Mesenchymal stem cell (in vitro differentiated cells and primary cell): ENCODE measurements at regions not wholly inside any gene's neighbourhood (a gene's known extent, or its start where the extent isn't known, plus 50 kb on each side); places are given as distances from the start of the nearest gene placed in this dataset.
A peak's percentile ranks its signal among the peaks of the same experiment; 100 is the strongest.

Source experiments
- DNase-seq: peaks from one replicate; pipeline ENCODE4 v3.0.0-alpha.2; 2013
- H2AFZ ChIP-seq: one replicate; pipeline ENCODE4 v1.6.1; 2013; ENCODE audit warnings: low read depth, mild to moderate bottlenecking, control low read depth, inconsistent platforms, low read length, moderate library complexity
- H2AK5ac ChIP-seq: 2 replicates; pipeline ENCODE4 v1.6.1; 2013; ENCODE audit warnings: low read length, moderate library complexity, mild to moderate bottlenecking, inconsistent platforms; ENCODE audit not compliant: severe bottlenecking
- H2BK120ac ChIP-seq: one replicate; pipeline ENCODE4 v1.6.1; 2013; ENCODE audit warnings: low read depth, mild to moderate bottlenecking, inconsistent platforms, low read length, moderate library complexity
- H2BK12ac ChIP-seq, 2 experiments: one replicate each; pipeline ENCODE4 v1.6.1; 2013; ENCODE audit warnings: inconsistent platforms in 2 of 2, low read length in 2 of 2, mild to moderate bottlenecking in 2 of 2, moderate library complexity in 2 of 2, control low read depth in 1 of 2
- H2BK15ac ChIP-seq: one replicate; pipeline ENCODE4 v1.6.1; 2013; ENCODE audit warnings: mild to moderate bottlenecking, low read depth, inconsistent platforms; ENCODE audit not compliant: poor library complexity, severe bottlenecking
- H2BK5ac ChIP-seq: 2 replicates; pipeline ENCODE4 v1.6.1; 2013; ENCODE audit warnings: low read depth, mild to moderate bottlenecking, low read length, control low read depth, inconsistent platforms; ENCODE audit not compliant: poor library complexity, severe bottlenecking
- H3K14ac ChIP-seq, 2 experiments: one replicate each; pipeline ENCODE4 v1.6.1; 2013; ENCODE audit warnings: inconsistent platforms in 2 of 2, low read length in 2 of 2, control low read depth in 1 of 2, mild to moderate bottlenecking in 1 of 2, moderate library complexity in 1 of 2
- H3K18ac ChIP-seq, 2 experiments: one replicate each; pipeline ENCODE4 v1.6.1; 2013; ENCODE audit warnings: inconsistent platforms in 2 of 2, low read length in 2 of 2, control low read depth in 1 of 2, low read depth in 1 of 2, mild to moderate bottlenecking in 1 of 2
- H3K23ac ChIP-seq, 2 experiments: one replicate each; pipeline ENCODE4 v1.6.1; 2013; ENCODE audit warnings: inconsistent platforms in 2 of 2, low read length in 2 of 2, mild to moderate bottlenecking in 2 of 2, moderate library complexity in 2 of 2, control low read depth in 1 of 2
- H3K27ac ChIP-seq: 2 replicates; pipeline ENCODE4 v1.5.1; 2013; ENCODE audit warnings: mild to moderate bottlenecking, moderate library complexity, low read length, control low read depth, inconsistent platforms; ENCODE audit not compliant: poor library complexity, severe bottlenecking
- H3K27me3 ChIP-seq, 2 experiments: 2 replicates each; pipeline versions ENCODE4 v1.6.1 to v1.7.0; 2013; ENCODE audit warnings: low read length in 2 of 2, mild to moderate bottlenecking in 2 of 2, moderate library complexity in 2 of 2, control low read depth in 1 of 2, inconsistent platforms in 1 of 2; ENCODE audit not compliant: control insufficient read depth in 1 of 2, insufficient read depth in 1 of 2
- H3K36me3 ChIP-seq, 2 experiments: 2 replicates each; pipeline versions ENCODE4 v1.6.1 to v1.7.0; 2013; ENCODE audit warnings: low read length in 2 of 2, control low read depth in 1 of 2, inconsistent platforms in 1 of 2, low read depth in 1 of 2, mild to moderate bottlenecking in 1 of 2; ENCODE audit not compliant: insufficient read depth in 2 of 2, control insufficient read depth in 1 of 2
- H3K4ac ChIP-seq, 2 experiments: one replicate each; pipeline ENCODE4 v1.6.1; 2013; ENCODE audit warnings: inconsistent platforms in 2 of 2, low read length in 2 of 2, mild to moderate bottlenecking in 2 of 2, moderate library complexity in 2 of 2, control low read depth in 1 of 2, low read depth in 1 of 2
- H3K4me1 ChIP-seq: 2 replicates; pipeline ENCODE4 v1.6.1; 2013; ENCODE audit warnings: low read depth, low read length, control low read depth; ENCODE audit not compliant: control insufficient read depth, insufficient read depth
- H3K4me2 ChIP-seq: 2 replicates; pipeline ENCODE4 v1.6.1; 2013; ENCODE audit warnings: low read length, mild to moderate bottlenecking, inconsistent platforms; ENCODE audit not compliant: poor library complexity, severe bottlenecking
- H3K4me3 ChIP-seq, 2 experiments: 2 replicates each; pipeline versions ENCODE4 v1.5.1 to v1.7.0; 2013; ENCODE audit warnings: low read length in 2 of 2, mild to moderate bottlenecking in 2 of 2, control low read depth in 1 of 2, low read depth in 1 of 2; ENCODE audit not compliant: insufficient read depth in 1 of 2
- H3K79me1 ChIP-seq: replicated peaks from 2 replicates; pipeline ENCODE4 v1.6.1; 2013; ENCODE audit warnings: mild to moderate bottlenecking, control low read depth, low read length, inconsistent platforms; ENCODE audit not compliant: poor library complexity, severe bottlenecking
- H3K9ac ChIP-seq: 2 replicates; pipeline ENCODE4 v1.7.0; 2013; ENCODE audit warnings: mild to moderate bottlenecking, low read length, moderate library complexity
- H3K9me3 ChIP-seq: 2 replicates; pipeline ENCODE4 v1.7.0; 2013; ENCODE audit warnings: mild to moderate bottlenecking, low read length; ENCODE audit not compliant: control insufficient read depth
- H4K8ac ChIP-seq: one replicate; pipeline ENCODE4 v1.6.1; 2013; ENCODE audit warnings: inconsistent platforms, mild to moderate bottlenecking, low read length, moderate library complexity
- H4K91ac ChIP-seq: one replicate; pipeline ENCODE4 v1.6.1; 2013; ENCODE audit warnings: mild to moderate bottlenecking, low read length, inconsistent platforms
- WGBS: methylation state at CpG from one replicate; pipeline ENCODE4 v1.1.7; 2013; ENCODE audit warnings: mixed read lengths; 5-methylcytosine and 5-hydroxymethylcytosine counted together

- no peak overlapping the region for H3K18ac ChIP-seq
- no peak overlapping the region for H3K27ac ChIP-seq
- no peaks in the 10 kb centered on the region for H3K9me3 ChIP-seq
- no peaks in the 10 kb centered on the region for H3K4me1 ChIP-seq
- no peak overlapping the region for H2BK12ac ChIP-seq
- no peak overlapping the region for H2AK5ac ChIP-seq
- H2BK5ac ChIP-seq, result no peak overlapping the region
- H2BK120ac ChIP-seq, result no peak overlapping the region
- H3K4me3 ChIP-seq, result no peak overlapping the region
- H3K4ac ChIP-seq, result no peak overlapping the region
- H2AFZ ChIP-seq, result no peak overlapping the region
- no peak for DNase-seq
- no peak overlapping the region for H3K23ac ChIP-seq
- no peak overlapping the region for H3K4me2 ChIP-seq
- no peaks in the 10 kb centered on the region for H3K36me3 ChIP-seq
- no peak overlapping the region for H2BK15ac ChIP-seq
- H3K27me3 ChIP-seq, result no peaks in the 10 kb centered on the region
- no peak overlapping the region for H3K14ac ChIP-seq
- no peak overlapping the region for H4K8ac ChIP-seq
- no peak overlapping the region for H3K9ac ChIP-seq
- H3K79me1 ChIP-seq, result no peaks in the 10 kb centered on the region
- no peak overlapping the region for H4K91ac ChIP-seq
These were observed 269.3 kb upstream of the UBE2E2 start for GRCh38 chr3:22933841-22934116.

GRCh38 chr3:22935040-22935439, 268.1 kb upstream of the UBE2E2 start:
- H2BK5ac ChIP-seq, result no peak overlapping the region
- H3K36me3 ChIP-seq, result no peaks in the 10 kb centered on the region
- H3K9ac ChIP-seq, result no peak overlapping the region
- no peaks in the 10 kb centered on the region for H3K79me1 ChIP-seq
- no peak overlapping the region for H2BK12ac ChIP-seq
- DNase-seq, result no peak
- no peak overlapping the region for H3K23ac ChIP-seq
- WGBS, result no CpG with 5 or more reads among the region's 2 CpGs
- no peak overlapping the region for H3K4me3 ChIP-seq
- no peak overlapping the region for H3K4ac ChIP-seq
- H3K18ac ChIP-seq, result no peak overlapping the region
- H2AK5ac ChIP-seq, result no peak overlapping the region
- no peaks in the 10 kb centered on the region for H3K9me3 ChIP-seq
- H3K27me3 ChIP-seq, result no peaks in the 10 kb centered on the region
- H3K4me1 ChIP-seq, result no peaks in the 10 kb centered on the region
- no peak overlapping the region for H2AFZ ChIP-seq
- H3K27ac ChIP-seq, result no peak overlapping the region
- H3K14ac ChIP-seq, result no peak overlapping the region
- no peak overlapping the region for H2BK15ac ChIP-seq
- no peak overlapping the region for H4K8ac ChIP-seq
- H4K91ac ChIP-seq, result no peak overlapping the region
- no peak overlapping the region for H2BK120ac ChIP-seq
- H3K4me2 ChIP-seq, result no peak overlapping the region

DNA sequence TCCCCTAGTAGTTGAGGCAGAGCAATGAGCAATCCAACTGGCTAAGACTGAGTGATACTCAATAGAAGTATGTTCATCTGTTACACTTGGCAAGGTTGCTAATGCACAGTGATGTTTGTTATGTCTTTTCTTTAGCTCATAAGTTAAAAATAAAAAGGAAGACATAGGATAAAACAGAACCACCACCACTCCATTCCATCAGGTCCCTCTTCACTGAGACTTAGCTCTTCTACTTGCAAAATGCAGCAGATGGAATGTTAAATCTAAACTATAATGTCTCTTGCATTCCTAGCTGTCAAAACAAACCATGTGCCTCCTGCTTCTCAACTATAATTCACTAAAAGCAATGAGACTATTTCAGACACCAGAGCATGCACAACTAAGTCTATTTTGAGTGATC, 265.6 kb upstream of the UBE2E2 start:
- Histone ChIP-seq H2BK15ac (no peak overlapping the region), H3K4ac (no peak overlapping the region), H3K79me1 (no peaks in the 10 kb centered on the region), H3K4me3 (no peak overlapping the region), H2BK5ac (no peak overlapping the region), H3K23ac (no peak overlapping the region), H4K91ac (no peak overlapping the region), H3K14ac (no peak overlapping the region), H2AFZ (no peak overlapping the region), H3K4me2 (no peak overlapping the region), H3K4me1 (no peaks in the 10 kb centered on the region), H4K8ac (no peak overlapping the region), H3K36me3 (no peaks in the 10 kb centered on the region), H3K9me3 (no peaks in the 10 kb centered on the region), H3K27ac (no peak overlapping the region), H3K9ac (no peak overlapping the region), H2BK120ac (no peak overlapping the region), H3K18ac (no peak overlapping the region), H2BK12ac (no peak overlapping the region), H3K27me3 (no peaks in the 10 kb centered on the region), H2AK5ac (no peak overlapping the region)
- DNase-seq, result peak; percentile 47

- Histone ChIP-seq H3K23ac (no peak overlapping the region), H2BK5ac (no peak overlapping the region), H2BK120ac (no peak overlapping the region), H3K27me3 (no peaks in the 10 kb centered on the region), H4K91ac (no peak overlapping the region), H3K27ac (no peak overlapping the region), H2BK12ac (no peak overlapping the region), H3K4me2 (no peak overlapping the region), H3K9me3 (no peaks in the 10 kb centered on the region), H3K4ac (no peak overlapping the region), H3K4me3 (no peak overlapping the region), H3K18ac (no peak overlapping the region), H3K36me3 (no peaks in the 10 kb centered on the region), H2AK5ac (no peak overlapping the region), H4K8ac (no peak overlapping the region), H3K14ac (no peak overlapping the region), H2AFZ (no peak overlapping the region), H3K79me1 (no peaks in the 10 kb centered on the region), H3K9ac (peak overlapping the region; percentile 48), H2BK15ac (no peak overlapping the region), H3K4me1 (no peaks in the 10 kb centered on the region)
- DNase-seq, result no peak
- WGBS, result 94% methylated on average over 5 of the region's 5 CpGs
These were observed 264.4 kb upstream of the UBE2E2 start for GRCh38 chr3:22938739-22939138.
